ENCODE measurements at regions not wholly inside any gene's neighbourhood (a gene's known extent, or its start where the extent isn't known, plus 50 kb on each side); places are given as distances from the start of the nearest gene placed in this dataset.

- Mint-ChIP-seq H3K36me3 (no peaks in the 10 kb centered on the region), H3K27me3 (peaks cover 3% of the 10 kb centered on the region), H3K4me3 (no peak overlapping the region), H3K9me3 (no peaks in the 10 kb centered on the region), H3K4me1 (ENCODE audit: low read depth) (no peaks in the 10 kb centered on the region), H3K27ac (no peak overlapping the region)
- DNase-seq = no peak
- ChIA-PET CTCF (no interaction called here), POLR2A (interaction anchor here (0.5 kb wide), 1 partner anchor 349 kb away, joined by 3 read pairs; no protein-coding TSS in a partner anchor)
- intact Hi-C loops (cut with micrococcal nuclease) = no loop called here
Measured at GRCh38 chr2:2892892-2893291, 484.7 kb downstream of the EIPR1 start.

GRCh38 chr2:2892378-2892777, 485.2 kb downstream of the EIPR1 start:
- Mint-ChIP-seq H3K27me3 (peaks cover 3% of the 10 kb centered on the region), H3K4me3 (no peak overlapping the region), H3K4me1 (ENCODE audit: low read depth) (no peaks in the 10 kb centered on the region), H3K36me3 (no peaks in the 10 kb centered on the region), H3K27ac (no peak overlapping the region), H3K9me3 (no peaks in the 10 kb centered on the region)
- intact Hi-C loops (cut with micrococcal nuclease) = no loop called here
- ChIA-PET POLR2A (no interaction called here), CTCF (no interaction called here)
- DNase-seq = no peak

GRCh38 chr2:2890901-2891300, 486.7 kb downstream of the EIPR1 start:
- H3K27me3 Mint-ChIP-seq = peaks cover 3% of the 10 kb centered on the region
- no peaks in the 10 kb centered on the region for H3K9me3 Mint-ChIP-seq
- CTCF ChIA-PET = no interaction called here
- H3K4me3 Mint-ChIP-seq = no peak overlapping the region
- DNase-seq = no peak
- H3K4me1 Mint-ChIP-seq (ENCODE audit: low read depth) = no peaks in the 10 kb centered on the region
- H3K36me3 Mint-ChIP-seq = no peaks in the 10 kb centered on the region
- POLR2A ChIA-PET = no interaction called here
- no peak overlapping the region for H3K27ac Mint-ChIP-seq
- intact Hi-C loops (cut with micrococcal nuclease) = no loop called here

- POLR2A ChIA-PET = no interaction called here
Measured at GRCh38 chr2:2890246-2890645, 487.4 kb downstream of the EIPR1 start.

GRCh38 chr2:2889646-2890045, 488.0 kb downstream of the EIPR1 start:
- H3K4me1 Mint-ChIP-seq (ENCODE audit: low read depth) = no peaks in the 10 kb centered on the region
- no peaks in the 10 kb centered on the region for H3K36me3 Mint-ChIP-seq
- intact Hi-C loops (cut with micrococcal nuclease) = no loop called here
- no peak overlapping the region for H3K27ac Mint-ChIP-seq
- no peak overlapping the region for H3K4me3 Mint-ChIP-seq
- POLR2A ChIA-PET = no interaction called here
- CTCF ChIA-PET = no interaction called here
- DNase-seq = no peak
- peaks cover 3% of the 10 kb centered on the region for H3K27me3 Mint-ChIP-seq
- no peaks in the 10 kb centered on the region for H3K9me3 Mint-ChIP-seq

More at GRCh38 chr2:2890246-2890645, 487.4 kb downstream of the EIPR1 start:
- Mint-ChIP-seq H3K4me3 (no peak overlapping the region), H3K4me1 (ENCODE audit: low read depth) (no peaks in the 10 kb centered on the region), H3K27ac (no peak overlapping the region), H3K9me3 (no peaks in the 10 kb centered on the region), H3K27me3 (peaks cover 3% of the 10 kb centered on the region), H3K36me3 (no peaks in the 10 kb centered on the region)
- intact Hi-C loops (cut with micrococcal nuclease) = no loop called here
- CTCF ChIA-PET = no interaction called here
- no peak for DNase-seq

GRCh38 chr2:2889141-2889540, 488.5 kb downstream of the EIPR1 start:
- Mint-ChIP-seq H3K27ac (no peak overlapping the region), H3K4me1 (ENCODE audit: low read depth) (no peaks in the 10 kb centered on the region), H3K27me3 (peaks cover 3% of the 10 kb centered on the region), H3K36me3 (no peaks in the 10 kb centered on the region), H3K9me3 (no peaks in the 10 kb centered on the region), H3K4me3 (no peak overlapping the region)
- intact Hi-C loops (cut with micrococcal nuclease) = no loop called here
- DNase-seq = no peak
- ChIA-PET CTCF (no interaction called here), POLR2A (no interaction called here)

GRCh38 chr2:2887772-2888387, 489.7 kb downstream of the EIPR1 start:
- intact Hi-C loops (cut with micrococcal nuclease) = no loop called here
- Mint-ChIP-seq H3K27me3 (peaks cover 3% of the 10 kb centered on the region), H3K27ac (no peak overlapping the region), H3K4me1 (ENCODE audit: low read depth) (no peaks in the 10 kb centered on the region), H3K9me3 (peaks cover 5% of the 10 kb centered on the region), H3K36me3 (no peaks in the 10 kb centered on the region), H3K4me3 (no peak overlapping the region)
- POLR2A ChIA-PET = no interaction called here
- DNase-seq = no peak
- CTCF ChIA-PET = no interaction called here

GRCh38 chr2:2886922-2887321, 490.7 kb downstream of the EIPR1 start:
- intact Hi-C loops (cut with micrococcal nuclease) = no loop called here
- no peak overlapping the region for H3K4me3 Mint-ChIP-seq
- POLR2A ChIA-PET = no interaction called here
- DNase-seq = no peak
- H3K36me3 Mint-ChIP-seq = no peaks in the 10 kb centered on the region
- peaks cover 7% of the 10 kb centered on the region for H3K9me3 Mint-ChIP-seq
- no peak overlapping the region for H3K27ac Mint-ChIP-seq
- H3K4me1 Mint-ChIP-seq (ENCODE audit: low read depth) = no peaks in the 10 kb centered on the region
- CTCF ChIA-PET = no interaction called here
- H3K27me3 Mint-ChIP-seq = peaks cover 3% of the 10 kb centered on the region

GRCh38 chr2:2881499-2881898, 496.1 kb downstream of the EIPR1 start:
- POLR2A ChIA-PET = no interaction called here

GRCh38 chr2:2880938-2881337, 496.7 kb downstream of the EIPR1 start:
- no peak overlapping the region for H3K4me3 Mint-ChIP-seq
- intact Hi-C loops (cut with micrococcal nuclease) = no loop called here
- DNase-seq = no peak
- no peaks in the 10 kb centered on the region for H3K27me3 Mint-ChIP-seq
- no peaks in the 10 kb centered on the region for H3K4me1 Mint-ChIP-seq (ENCODE audit: low read depth)
- H3K27ac Mint-ChIP-seq = no peak overlapping the region
- H3K9me3 Mint-ChIP-seq = peaks cover 7% of the 10 kb centered on the region
- H3K36me3 Mint-ChIP-seq = no peaks in the 10 kb centered on the region
- POLR2A ChIA-PET = no interaction called here
- CTCF ChIA-PET = no interaction called here

More at GRCh38 chr2:2881499-2881898, 496.1 kb downstream of the EIPR1 start:
- Mint-ChIP-seq H3K36me3 (no peaks in the 10 kb centered on the region), H3K27me3 (no peaks in the 10 kb centered on the region), H3K4me3 (no peak overlapping the region), H3K27ac (no peak overlapping the region), H3K4me1 (ENCODE audit: low read depth) (no peaks in the 10 kb centered on the region), H3K9me3 (peaks cover 7% of the 10 kb centered on the region)
- CTCF ChIA-PET = no interaction called here
- DNase-seq = no peak
- intact Hi-C loops (cut with micrococcal nuclease) = no loop called here

- intact Hi-C loops (cut with micrococcal nuclease) = no loop called here
- Mint-ChIP-seq H3K27ac (no peak overlapping the region), H3K36me3 (no peaks in the 10 kb centered on the region), H3K27me3 (no peaks in the 10 kb centered on the region), H3K4me3 (no peak overlapping the region), H3K9me3 (peaks cover 7% of the 10 kb centered on the region), H3K4me1 (ENCODE audit: low read depth) (no peaks in the 10 kb centered on the region)
- ChIA-PET POLR2A (no interaction called here), CTCF (no interaction called here)
- DNase-seq = no peak
Measured at GRCh38 chr2:2879781-2880180, 497.8 kb downstream of the EIPR1 start.

GRCh38 chr2:2879071-2879470, 498.5 kb downstream of the EIPR1 start:
- Mint-ChIP-seq H3K27me3 (no peaks in the 10 kb centered on the region), H3K4me1 (ENCODE audit: low read depth) (no peaks in the 10 kb centered on the region), H3K4me3 (no peak overlapping the region), H3K27ac (no peak overlapping the region), H3K9me3 (peaks cover 7% of the 10 kb centered on the region), H3K36me3 (no peaks in the 10 kb centered on the region)
- POLR2A ChIA-PET = no interaction called here
- intact Hi-C loops (cut with micrococcal nuclease) = no loop called here
- CTCF ChIA-PET = no interaction called here
- DNase-seq = no peak

- intact Hi-C loops (cut with micrococcal nuclease) = no loop called here
- CTCF ChIA-PET = no interaction called here
Measured at GRCh38 chr2:2877427-2877826, 500.2 kb downstream of the EIPR1 start.

More at GRCh38 chr2:2877427-2877826, 500.2 kb downstream of the EIPR1 start:
- POLR2A ChIA-PET = no interaction called here
- Mint-ChIP-seq H3K4me1 (ENCODE audit: low read depth) (no peaks in the 10 kb centered on the region), H3K36me3 (no peaks in the 10 kb centered on the region), H3K27me3 (no peaks in the 10 kb centered on the region), H3K4me3 (no peak overlapping the region), H3K27ac (no peak overlapping the region), H3K9me3 (no peaks in the 10 kb centered on the region)
- DNase-seq = no peak

All from activated CD4-positive, alpha-beta memory T cell treated with anti-CD3 and anti-CD28 coated beads for 36 hours (primary cell).